Right lung (tissue), 2 donors: ENCODE measurements at regions not wholly inside any gene's neighbourhood (a gene's known extent, or its start where the extent isn't known, plus 50 kb on each side); places are given as distances from the start of the nearest gene placed in this dataset.

ENCODE experiments used
- DNase-seq, 2 donors: peaks; one replicate each; pipeline ENCODE4 v3.0.0-alpha.2; 2013

DNA sequence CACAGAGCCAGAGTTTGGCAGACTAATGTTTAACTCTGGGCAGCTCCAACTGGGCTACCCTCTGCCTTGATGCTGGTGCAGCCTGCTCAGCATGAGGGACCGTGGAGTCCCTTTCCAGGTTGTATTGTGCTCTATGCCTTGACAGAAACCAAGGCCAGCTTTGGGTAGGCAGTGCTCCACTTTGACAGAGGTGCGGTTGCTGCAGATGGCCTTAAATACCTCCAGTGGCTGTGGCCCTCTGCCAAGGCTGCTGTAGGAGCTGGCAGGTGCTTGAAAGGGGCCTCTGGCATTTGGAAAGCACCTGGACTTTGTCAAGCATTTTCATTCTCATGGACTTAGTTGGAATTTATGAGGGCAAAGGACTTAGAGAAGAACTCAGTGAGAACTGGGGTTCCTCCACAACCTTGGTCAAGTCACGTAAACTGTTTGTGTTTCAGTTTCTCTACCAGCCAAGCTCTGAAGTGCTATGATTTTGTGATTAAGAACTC, 249.7 kb upstream of the ZNF462 start:
- no peak for DNase-seq

DNA sequence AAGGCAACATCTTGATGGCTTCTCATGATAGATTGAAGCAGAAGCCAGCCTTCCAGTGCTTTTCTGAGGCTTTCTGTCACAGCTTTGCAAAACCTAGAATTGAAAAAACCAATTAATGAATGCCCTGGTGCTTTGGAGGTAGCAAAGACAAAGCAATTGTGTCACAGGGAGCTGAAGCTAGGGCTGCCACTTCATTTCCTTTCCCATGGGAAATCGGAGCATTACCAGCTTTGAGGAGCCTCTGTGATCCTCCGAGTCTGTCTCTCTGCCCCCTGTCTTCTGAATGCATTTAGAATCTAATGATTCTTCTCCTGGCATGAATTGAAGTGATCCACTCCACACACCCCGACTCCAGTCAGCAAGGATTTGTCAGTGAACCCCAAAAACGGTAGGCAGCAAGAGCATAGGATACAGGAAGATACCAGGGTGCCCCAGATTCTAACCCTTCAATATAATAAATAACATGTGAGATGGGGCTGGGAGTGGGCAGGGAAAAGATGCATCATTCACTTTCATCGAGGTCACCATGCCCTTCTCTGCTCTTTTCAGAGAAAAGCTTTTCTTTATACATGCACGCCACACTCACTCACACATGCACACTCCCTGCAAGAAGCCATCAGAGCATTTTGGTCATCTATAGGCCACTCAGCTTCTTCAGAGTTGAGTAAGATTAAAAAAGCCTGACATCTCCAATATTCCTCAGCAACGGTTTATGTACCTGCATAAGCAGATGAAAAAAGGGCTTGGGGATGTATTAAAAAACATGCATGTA, 247.7 kb upstream of the ZNF462 start:
- DNase-seq = no peak

DNA sequence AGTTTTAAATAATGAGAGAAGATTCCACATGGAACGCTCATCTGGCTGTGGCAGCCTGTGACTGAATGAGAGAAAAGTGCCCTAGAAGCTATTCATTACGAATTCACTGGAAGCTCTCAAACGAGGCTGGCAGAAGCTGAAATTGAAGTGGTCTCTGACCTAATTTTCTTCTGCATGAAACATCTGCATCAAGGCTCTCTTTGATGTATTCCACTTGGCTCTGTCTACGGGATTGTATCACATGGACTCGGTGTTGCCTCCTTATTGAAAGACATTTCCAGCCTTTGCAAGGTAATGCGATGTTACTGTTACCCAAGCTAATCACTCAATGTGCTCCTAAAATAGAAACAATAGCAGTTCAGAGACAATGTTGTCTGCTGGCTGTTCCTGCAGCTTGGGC, 246.9 kb upstream of the ZNF462 start:
- DNase-seq = no peak

DNA sequence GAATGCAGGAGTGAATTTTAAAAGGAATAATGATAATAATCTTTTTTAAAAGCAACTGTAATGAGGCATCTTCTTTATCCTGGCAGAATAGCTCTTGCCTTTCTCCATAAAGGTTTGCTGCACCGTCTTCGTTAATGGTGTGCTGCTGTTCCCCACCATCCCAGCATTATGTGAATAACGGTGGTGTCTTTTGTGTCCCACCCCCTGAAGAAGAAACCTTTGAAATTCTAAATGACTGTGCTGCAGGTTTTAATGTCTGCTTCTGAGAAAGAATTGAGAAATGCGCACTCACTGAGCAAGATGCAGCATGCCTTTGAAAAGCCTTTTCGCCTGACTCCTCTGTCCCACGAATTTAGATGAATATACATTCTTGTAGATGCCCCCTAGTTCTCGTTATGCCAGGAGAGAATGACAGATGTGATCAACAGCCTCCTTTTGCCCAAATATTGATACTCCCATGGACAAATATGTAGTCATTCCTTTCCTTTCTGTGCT, 246.1 kb upstream of the ZNF462 start:
- DNase-seq = no peak

DNA sequence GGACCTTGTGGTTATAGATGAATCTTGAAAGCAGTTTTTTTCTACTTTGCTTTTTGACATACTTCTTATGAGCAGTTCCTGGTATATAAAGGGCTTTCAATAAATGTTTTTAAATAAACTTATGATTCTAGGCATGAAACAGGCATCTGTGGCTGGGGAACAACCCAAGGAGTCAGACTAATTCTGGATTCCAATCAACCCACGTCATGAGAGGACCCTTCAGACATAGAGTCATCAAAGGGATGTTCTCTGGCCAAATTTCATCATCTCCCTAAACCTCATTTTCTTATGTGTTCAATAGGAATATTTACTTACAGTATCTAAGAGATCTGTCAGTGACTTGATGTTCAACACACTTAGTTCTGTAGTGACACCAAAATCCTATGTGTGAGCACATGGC, 243.8 kb upstream of the ZNF462 start:
- DNase-seq = no peak

DNA sequence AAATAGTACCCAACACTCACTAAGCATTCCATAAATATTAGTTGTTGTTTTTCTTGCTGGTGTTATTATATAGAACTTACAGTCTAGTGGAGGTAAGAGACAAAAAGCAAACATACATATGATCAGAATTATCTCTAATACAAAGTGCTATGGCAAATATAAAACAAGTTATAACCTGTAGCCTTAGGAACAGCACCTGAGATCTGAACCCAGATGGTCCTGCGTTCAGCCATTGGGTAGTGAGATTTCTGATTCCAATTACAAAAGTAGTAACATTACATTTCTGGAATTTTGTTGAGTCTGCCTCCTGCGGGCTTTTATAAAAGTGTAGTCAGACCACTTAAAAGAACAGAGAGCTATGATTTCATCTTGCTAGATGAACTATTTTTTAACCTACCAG, 242.9 kb upstream of the ZNF462 start:
- DNase-seq = no peak

DNA sequence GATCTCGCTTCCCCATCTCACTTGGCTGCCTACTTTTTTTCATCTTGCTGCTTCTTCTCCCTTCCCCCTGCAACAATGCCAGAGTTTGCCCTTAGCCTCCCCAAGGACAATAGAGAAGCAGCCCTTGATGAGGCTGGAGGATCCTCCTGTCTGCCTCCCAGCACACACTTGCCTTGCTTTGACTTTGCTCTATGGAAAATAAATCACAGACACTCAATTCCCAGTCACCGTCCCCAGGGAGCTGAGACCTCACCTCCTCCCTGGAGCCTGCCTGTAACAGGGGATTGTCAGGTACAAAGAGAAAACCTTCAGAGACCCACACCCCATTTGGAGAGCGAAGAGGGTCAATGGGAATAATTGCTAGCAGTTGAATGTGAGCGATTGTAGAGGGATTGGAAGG, 242.1 kb upstream of the ZNF462 start:
- DNase-seq = no peak

DNA sequence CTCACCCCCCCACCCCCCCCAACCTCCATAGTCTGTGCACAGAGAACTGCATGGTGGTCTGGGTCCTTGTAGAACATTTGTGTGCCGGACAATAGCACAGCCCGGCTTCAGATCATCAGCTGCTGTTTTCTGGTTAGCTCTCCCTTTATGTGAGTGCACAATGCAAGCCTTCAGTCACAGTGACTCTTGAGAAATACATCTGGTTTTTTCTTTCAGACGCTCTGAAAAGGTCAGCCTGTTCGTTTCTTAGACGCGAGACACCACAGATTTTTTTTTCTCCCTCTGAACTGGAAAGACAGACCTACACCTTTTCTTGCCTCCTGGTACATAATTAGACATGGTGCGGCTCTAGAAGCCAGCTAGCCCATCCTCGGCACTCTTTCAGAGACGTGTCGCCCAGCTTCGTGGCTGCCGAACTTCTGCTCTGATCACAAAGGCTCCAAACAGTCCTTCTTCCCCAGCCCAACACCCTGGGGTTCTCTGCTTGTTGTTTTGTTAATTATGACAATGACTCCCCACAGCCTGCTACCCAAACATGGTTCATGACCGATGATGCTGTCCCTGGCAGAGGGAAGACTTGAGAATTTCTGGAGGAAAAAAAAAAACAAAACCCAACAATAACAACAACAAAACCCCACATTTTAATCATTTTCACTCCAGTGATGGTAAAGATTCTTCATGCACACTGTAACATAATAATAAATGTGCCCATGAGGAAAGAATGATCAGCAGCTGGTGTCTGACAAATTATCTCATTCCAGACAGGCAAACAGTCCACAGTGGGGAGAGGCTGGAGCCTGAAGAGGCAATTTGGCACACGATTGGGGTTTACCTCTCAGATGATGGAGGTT, 241.4 kb upstream of the ZNF462 start:
- no peak for DNase-seq

DNA sequence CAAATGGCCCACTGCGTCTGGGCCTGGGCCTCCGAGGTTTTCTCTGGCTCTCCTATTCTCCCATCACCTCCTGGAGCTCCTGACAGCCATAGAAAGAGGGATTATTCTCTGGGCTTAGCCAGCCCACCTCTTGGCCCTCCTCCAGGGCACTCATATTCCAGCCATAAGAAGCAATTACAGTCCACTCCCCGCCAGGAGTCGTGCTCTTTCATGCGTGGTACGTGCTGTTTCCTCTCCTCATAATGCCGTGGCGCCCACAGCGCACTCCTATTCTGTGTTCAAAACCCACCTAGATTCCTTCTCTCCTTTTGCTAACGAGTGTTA, 240.8 kb upstream of the ZNF462 start:
- DNase-seq = no peak

DNA sequence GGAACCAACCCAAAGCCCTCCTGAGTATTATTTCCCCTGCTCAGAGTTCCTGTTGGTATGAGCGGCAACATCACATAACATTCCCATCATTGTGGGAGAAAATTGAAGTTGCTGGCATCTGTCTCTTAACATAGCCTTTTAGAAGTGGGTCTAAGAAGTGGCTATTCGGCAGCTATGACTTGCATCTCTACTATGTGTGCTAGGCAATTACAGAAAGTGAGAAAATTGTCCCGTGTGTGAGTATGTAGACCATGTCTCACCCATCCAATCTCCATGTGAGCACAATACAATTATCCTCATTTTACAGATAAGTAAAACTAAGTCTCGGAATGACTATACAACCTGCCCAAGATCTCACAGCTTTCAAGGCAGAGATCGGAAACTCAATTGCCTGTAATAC, 239.4 kb upstream of the ZNF462 start:
- DNase-seq = no peak

DNA sequence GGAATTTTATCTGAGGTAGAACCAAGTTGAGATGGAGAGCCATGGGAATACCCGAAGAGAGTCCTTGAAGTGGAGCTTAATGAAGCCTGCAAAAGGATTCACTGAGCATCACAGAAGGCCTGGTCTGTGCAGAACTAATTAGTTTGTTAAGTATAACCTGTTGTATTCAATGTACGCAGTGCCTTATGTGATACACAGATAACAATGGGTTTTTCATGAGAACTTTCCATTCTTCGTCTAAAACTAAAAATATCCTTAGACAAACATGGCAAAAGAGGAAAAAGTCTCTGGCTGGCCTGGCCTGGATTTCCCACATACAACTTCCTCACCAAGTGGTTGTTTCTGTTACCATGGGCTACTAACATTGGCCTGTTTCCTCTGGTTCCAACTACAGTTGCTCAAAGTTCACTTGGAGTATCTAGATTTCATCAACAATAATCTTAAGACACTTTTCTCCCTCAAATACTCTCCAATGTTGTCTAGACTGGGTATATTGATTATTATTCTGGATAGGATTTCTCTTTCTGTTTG, 237.6 kb upstream of the ZNF462 start:
- no peak for DNase-seq

DNA sequence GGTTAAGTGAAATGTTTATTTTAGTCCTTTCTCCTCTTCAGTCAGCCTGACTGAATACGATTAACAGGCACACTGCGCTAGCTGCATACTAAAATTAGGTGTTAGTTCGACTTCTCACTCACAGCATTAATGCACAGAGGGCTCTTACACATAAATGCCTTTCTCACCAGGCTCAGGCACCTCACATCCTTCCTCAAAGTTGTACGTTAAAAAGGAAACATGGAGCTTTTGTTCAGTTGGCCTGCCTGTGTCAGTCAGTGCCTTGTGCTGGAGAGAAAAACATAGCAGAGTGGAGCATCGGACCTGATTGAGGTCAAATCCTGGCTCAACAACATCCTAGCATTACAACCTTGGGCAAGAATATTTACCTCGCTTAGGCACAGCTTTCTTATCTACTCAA, 236.0 kb upstream of the ZNF462 start:
- no peak for DNase-seq

DNA sequence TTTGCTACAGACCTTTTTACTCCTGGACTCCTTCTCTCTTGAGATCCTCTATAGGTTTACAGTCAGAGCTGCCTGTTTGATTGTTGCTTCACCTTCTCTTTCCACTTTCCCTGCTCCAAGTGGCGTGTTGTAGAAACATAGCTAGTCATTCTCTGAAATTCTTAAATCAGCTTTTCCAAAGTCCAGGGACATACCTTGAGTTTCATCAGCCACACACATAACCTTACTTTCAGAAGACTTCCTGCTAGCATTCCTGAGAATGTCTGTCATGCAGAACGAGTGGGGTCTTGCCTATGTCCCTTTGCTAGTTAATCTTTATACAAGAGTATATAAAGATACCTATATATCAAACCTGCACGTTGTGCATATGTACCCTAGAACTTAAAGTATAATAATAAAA, 230.3 kb upstream of the ZNF462 start:
- DNase-seq = no peak

DNA sequence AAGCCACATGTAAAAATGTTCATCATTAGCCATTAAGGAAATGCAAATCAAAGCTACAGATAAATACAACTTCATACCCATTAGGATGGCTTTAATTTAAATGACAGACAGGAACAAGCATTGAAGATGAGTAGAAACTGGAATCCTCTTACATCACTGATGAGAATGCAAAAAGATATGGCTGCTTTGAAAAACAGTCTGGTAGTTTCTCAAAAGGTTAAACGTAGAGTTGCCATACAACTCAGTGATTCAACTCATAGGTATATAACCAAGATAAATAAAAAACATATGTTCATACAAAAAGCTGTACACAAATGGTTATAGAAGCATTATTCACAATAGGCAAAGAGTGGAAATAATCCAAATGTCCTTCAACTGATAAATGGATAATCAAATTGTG, 228.8 kb upstream of the ZNF462 start:
- no peak for DNase-seq

DNA sequence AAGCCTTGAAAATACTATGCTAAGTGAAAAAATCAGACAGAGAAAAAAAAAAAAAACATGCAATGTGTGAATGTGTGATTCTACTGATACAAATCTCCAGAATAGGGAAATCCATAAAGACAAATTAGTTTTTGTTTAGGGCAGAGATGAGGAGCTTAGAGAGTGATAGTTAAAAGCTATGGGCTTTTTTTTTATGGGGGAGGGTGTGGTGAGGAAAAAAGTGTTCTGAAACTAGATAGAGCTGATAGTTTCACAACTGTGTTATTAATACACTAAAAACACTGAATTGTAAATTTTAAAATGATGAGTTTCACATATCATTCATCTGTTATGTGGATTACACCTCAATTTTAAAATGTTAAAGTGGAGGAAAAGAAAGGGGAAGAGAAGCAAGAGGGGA, 228.3 kb upstream of the ZNF462 start:
- DNase-seq = no peak

DNA sequence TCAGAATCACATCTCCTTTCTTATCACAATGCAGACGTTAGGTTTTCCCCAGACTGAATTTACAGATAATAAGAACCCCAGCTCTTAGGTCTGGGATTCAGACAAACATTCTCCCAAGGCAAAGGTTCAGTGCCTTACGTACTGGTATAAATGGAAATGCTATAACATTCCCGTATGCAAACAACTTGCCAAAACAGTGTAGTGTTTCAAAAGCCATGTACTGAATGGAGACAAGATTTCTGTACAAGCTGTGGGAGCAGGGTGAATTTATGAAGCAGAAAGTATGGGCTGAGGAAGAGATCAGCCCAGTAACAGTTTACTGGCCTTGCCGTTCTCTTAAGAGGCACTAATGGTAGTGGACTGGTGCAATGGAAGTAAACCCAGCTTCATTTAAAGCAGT, 225.5 kb upstream of the ZNF462 start:
- DNase-seq = peak; percentile 38 to 42

DNA sequence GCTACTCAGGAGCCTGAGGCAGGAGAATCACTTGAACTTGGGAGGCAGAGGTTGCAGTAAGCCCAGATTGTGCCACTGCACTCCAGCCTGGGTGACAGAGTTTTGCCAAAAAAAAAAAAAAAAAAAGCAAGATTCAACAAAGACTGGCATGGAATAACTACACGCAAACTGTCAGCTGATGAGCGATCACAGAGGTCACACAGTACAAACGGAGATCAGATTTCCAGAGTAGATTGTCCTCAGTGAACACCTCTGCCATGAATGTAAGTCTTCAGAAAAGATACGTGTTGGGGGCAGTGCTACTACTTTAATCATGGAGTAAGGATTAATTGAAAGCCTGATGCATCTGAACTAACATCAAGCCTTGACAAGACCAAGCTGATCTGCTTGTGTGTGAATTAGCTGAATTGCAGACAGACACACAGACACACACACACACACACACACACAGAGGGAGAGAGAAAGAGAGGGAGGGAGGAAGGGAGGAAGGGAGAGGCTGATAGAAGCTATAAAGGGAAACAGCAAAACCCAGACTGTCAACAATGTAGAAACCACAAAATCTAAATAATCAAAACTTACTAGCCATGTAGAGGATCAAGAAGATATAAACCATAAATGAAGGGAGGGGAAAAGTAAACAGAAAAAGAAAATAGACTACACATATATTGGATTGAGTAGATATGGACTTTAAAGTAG, 222.9 kb upstream of the ZNF462 start:
- DNase-seq = no peak

DNA sequence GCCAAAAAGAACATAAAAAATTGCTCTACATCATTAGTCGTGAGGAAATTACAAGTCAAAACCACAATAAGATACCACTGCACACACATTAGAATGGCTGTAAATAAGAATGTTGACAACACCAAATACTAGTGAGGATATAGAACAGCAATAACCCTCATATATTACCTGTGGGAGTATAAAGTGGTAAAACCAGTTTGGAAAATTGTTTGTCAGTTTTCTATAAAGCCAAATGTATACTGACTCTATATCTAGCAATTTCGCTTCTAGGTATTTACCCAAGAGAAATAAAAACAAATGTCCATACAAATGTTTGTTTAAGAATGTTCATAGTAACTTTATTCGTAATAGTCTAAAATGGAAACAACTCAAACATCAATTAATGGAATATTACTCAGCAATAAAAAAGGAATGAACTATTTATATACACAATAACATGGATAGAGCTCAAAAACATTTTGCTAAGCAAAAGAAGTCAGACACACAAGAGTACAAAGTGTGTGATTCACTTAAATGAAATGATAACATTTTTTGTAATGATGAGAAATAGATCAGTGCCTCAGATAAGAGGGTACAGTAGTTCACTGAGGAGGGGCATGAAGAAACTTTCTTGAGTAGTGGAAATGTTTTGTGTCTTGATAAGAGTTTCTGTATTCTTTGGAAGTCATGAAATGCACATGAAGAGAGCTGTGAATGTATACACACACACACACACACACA, 219.6 kb upstream of the ZNF462 start:
- DNase-seq = no peak

DNA sequence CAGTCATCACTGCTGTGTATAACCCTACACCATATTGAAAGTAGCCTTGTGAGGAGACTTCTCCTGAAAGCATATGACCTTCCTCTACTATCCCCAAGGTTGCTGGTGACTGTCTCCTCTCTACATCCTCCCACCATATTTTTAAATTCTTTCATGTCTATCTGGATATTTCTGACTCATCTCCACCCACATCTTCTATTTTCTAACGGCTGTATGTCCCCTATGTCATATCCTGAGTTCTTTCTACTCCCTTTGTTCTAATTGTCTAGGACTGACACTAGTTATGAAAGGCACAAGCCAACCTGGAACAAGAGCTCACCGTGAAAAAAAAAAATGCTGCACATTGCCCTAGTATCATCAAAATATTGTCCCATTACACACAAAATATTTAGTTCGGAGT, 218.3 kb upstream of the ZNF462 start:
- no peak for DNase-seq

DNA sequence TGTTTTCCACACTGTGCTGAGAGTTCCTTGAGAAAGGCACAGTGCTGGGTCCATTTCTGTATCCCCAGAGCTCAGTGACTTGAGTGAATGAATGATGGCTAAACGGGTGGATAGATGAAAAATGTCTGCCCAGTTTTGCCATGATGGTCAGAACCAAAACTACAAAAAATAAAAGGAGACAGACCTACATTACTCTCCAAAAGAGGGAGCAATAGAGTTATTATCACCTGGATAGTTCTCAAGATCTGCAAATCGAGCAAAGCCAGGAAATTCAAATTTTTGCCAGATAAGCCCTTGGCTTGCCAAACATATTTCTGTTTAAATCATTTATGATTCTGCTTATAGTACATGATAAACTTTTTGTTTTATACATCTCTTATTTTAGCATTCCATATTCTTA, 214.2 kb upstream of the ZNF462 start:
- DNase-seq = no peak

DNA sequence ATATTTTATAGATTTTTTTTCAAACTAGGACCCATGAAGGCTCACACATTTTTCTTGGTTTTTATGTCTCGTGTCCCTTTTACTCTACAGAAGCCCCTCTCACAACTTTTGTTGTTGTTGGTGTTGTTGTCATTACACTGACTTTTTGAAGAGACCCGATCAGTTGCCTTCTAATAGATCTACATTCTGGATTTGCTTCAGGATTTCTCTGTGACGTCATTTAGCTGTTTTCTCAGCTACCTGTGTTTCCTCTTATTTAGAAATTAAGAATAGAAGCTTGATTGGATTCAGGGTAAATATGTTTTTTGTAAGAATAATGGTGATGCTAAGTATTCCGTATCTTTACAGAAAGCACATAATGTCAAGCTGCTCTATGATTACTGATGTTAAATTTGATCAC, 213.3 kb upstream of the ZNF462 start:
- DNase-seq = no peak

DNA sequence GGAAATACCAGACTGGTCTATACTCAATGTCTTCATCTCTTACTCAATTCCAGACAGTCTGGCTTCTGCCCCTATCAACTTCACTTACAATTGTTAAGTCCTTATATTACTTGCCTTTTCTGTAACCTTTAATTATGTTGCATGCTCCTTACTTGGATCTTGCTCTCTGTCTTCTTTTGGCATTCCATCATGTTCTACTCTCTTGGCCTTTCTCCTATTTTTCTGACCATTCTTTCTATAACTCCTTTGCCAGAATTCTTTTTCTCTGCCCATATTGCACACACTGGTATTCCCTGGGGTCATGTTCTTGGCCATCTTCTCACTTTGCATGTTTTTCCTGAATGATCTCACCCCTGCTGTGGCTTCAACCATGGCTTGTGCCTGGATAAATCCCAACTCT, 209.8 kb upstream of the ZNF462 start:
- no peak for DNase-seq
